SKM-1 (cell line): ENCODE measurements at regions not wholly inside any gene's neighbourhood (a gene's known extent, or its start where the extent isn't known, plus 50 kb on each side); places are given as distances from the start of the nearest gene placed in this dataset.

ENCODE experiments used
- DNase-seq: peaks from one replicate; lab custom pipeline; 2025; ENCODE audit not compliant: unreplicated experiment; lab: John Stamatoyannopoulos, UW

DNA sequence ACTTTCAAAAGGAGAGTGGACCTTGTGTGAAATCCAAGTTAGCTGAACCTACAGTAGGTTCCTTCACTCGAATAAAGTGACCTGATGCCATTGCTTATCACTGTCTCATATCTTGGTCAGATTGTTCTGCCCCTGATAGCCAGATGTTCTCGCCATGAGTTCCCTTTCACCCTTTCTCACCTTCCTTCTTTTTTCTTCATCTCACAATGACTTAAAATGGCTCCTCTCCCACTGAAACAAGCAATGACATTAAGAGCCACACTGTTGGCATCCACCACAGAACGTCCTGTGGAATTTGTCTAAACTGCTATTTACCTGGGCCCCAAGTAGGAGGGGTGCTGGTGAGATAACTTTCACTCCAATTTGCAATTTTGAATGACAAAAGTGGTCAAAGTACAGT lies 227.6 kb upstream of the PPP1R2C start:
- DNase-seq, result no peak

DNA sequence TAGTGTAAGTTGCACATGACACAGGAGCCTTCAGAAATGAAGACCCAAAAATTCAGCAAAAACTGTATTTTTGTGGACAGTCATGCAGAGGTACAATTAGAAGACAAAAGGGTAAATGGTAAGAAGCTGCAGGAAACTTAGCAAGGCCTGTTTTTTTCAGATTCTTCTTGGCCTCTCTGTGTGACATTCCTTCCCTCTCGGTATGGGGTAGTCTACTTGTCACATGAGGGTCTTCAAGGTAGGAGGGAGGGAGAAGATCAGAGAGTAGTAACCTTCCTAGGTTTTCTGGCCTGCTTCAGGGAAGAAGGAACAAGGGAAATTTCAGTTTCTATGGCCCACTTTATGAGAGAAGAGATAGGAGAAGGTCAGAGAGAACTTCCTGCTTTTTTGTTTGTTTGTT lies 230.4 kb upstream of the PPP1R2C start:
- DNase-seq, result no peak

GRCh38 chrX:43016021-43016420 lies 238.1 kb upstream of the PPP1R2C start:
- DNase-seq, result no peak

GRCh38 chrX:43018031-43018430 lies 240.1 kb upstream of the PPP1R2C start:
- DNase-seq, result no peak

GRCh38 chrX:43019021-43019420 lies 241.1 kb upstream of the PPP1R2C start:
- no peak for DNase-seq

DNA sequence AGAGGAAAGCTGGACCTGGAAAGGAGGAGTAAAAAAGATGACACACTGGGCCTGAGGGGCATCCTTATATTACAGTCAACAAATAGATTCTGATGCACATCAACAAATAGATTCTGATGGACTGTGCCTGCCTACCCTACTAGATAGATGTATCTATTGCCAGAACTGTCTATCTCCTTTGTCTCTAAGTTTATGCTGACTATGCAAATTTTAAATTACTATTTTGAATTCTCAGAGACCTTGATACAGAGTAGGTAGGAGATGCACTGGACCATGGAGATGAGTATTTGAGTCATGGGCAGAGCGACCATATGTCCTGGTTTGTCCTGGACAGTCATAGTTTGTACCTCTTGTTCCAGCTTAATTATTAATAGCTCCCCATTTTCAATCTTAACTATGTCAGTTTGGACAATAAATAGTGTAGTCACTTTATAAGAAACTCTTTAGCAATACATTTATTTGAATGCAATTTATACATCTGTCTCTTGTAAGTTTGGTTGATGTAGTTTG lies 247.9 kb upstream of the PPP1R2C start:
- DNase-seq, result no peak

DNA sequence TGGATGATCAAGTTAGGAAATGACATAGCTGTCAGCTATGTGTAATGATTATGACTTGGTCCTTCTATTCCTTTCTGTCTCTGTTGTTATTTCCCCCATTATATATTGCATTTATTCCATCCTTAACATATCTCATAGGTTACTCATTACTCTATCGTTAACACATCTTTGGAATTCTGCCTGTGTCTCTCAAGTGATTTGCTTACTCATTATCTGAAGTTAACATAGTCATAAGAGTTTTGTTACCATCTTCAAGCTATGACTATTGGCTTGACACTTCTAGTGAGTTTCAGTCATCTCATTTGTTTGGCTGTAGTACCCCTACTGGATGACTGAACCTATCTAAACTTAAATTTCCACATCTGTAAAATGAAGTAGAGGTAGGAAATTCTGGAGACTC lies 286.1 kb upstream of the PPP1R2C start:
- no peak for DNase-seq

- no peak for DNase-seq
These were observed 288.0 kb upstream of the PPP1R2C start for GRCh38 chrX:43065978-43066377.

GRCh38 chrX:43068639-43069038 lies 290.7 kb upstream of the PPP1R2C start:
- no peak for DNase-seq

DNA sequence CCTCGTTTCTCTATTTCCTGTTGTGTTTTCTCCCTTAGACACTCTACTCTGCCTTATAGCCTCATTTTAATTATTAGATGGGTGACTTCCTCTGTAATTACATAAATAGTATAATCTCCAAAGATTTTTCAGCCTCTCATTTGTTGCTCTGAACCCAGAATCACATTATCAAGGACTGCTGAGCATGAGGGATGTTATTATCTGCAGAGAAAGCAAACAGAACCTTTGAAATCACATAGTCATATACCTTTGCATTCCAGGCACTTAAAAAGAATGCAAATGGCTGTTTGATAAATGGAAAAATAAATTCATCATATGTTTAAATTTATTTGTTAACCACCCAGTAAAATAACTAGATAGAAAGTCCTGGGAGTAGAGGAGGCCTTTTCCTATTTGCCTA lies 305.1 kb upstream of the PPP1R2C start:
- no peak for DNase-seq

GRCh38 chrX:43087830-43088229 lies 309.9 kb upstream of the PPP1R2C start:
- no peak for DNase-seq

DNA sequence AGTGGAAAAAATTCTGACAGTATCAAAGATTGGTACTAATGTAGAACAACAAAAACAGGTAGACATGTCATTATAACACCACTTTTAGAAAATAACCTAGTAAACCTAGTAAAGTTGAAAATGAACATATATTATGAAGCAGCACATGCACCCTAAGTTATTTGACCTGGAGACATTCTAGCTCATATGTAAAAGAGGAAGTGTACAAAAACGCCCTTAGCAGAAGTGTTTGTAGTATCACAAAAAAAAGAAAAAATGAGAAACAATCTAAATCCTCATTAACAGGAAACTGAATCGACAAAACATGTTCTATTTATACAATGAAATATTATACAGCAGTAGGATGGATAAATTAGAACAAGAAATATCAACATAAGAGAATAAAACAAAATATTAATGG lies 318.9 kb upstream of the PPP1R2C start:
- no peak for DNase-seq

DNA sequence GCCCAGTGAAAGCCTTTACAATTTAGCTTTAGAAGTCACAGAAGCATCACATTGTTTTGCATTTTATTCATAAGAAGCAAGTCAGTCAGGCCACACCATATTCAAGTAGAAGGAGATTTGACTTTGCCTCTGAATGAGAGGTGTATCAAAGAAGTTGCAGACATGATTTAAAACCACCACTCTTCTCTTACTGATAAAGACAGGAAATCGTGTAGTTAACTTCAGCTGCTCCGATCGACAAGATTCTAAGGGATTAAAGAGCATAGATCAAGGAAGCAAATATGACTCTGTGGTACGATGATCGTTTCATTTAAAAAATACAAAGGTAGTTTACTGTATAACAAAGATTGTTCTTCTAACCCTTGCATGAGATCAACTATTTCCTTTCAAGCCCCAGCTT lies 328.0 kb upstream of the PPP1R2C start:
- DNase-seq, result no peak

DNA sequence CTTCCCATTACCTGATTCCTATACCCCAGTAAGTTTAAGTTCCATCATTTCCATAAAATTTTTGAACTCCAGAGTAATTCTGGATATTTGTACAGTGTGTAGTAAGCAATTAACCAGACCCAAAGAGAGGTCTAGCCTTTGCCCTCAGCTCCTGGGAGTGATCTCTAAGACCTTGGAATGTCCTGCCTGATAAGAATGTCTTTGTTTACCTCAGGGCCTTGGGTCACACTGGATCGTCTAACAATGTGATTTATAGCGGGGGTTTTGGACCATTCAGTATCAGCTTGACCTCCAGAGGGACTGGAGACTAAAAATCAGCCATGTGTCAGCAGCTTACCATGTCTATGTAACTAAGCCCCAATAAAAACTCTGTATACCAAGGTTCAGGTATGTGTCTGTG lies 330.9 kb upstream of the PPP1R2C start:
- DNase-seq, result no peak

- DNase-seq, result no peak
These were observed 343.7 kb upstream of the PPP1R2C start for GRCh38 chrX:43121637-43122036.

GRCh38 chrX:43139645-43140044 lies 361.7 kb upstream of the PPP1R2C start:
- DNase-seq, result no peak

DNA sequence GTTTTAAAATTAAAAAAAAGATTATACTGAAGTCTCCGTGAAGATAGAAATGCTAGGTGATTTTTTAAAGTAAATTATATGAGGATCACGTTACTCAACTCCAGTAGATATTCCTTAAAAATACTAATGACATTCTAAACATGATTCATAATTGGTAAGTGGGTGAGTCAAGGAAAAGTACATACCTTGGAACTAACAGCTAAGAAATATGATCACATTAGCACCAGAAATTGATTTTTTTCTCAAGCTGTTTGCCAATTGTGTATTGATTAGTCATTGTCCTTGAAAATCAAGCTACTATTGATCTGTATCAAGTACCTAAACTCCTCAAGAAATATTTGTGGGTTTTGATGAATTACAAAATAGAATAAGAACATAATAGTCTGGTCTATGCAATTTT lies 362.6 kb upstream of the PPP1R2C start:
- no peak for DNase-seq

- DNase-seq, result no peak
These were observed 363.9 kb upstream of the PPP1R2C start for GRCh38 chrX:43141885-43142284.

- no peak for DNase-seq
These were observed 370.3 kb upstream of the PPP1R2C start for GRCh38 chrX:43148305-43148704.

DNA sequence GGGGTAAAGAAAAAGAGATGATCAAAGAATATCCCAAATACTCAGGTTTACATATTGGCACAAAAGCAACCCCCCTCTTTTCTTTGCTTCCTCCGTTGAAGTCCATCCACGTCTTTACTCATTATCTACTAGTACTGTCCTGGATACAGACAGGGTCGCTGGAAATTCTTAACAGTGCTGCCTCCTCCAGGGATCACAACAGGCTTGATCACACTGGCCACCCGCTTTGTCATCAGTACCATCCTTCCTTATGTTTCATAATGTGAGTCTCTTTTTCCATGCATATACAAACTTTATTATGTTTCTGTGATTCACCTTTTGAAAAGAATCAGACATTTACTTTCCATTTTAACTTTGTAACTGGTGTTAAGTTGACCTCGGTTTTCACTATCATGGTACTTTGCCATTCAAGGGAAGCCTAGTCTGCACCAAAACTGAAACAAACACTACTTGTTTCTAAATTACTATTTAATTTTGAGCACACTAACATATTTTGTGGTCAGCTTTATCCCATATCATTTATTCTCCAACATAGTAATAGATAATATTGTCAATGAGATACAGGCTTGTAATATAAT lies 387.5 kb upstream of the PPP1R2C start:
- no peak for DNase-seq

DNA sequence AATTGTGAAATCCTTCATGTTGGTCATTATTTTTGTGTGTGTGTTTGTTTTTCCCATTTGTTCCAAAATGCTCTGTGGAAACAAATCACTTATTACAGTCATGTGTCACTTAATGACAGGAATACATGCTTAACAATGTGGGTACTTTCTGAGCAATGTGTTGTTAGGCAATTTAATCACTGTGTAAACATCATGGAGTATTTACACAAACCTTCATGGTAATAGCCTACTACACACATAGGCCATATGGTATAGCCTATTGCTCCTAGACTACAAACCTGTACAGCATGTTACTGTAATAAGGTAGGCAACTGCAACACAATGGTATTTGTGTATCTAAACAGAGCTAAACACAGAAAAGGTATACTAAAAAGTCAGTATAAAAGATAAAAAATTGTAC lies 388.9 kb upstream of the PPP1R2C start:
- no peak for DNase-seq

GRCh38 chrX:43175434-43175833 lies 397.5 kb upstream of the PPP1R2C start:
- DNase-seq, result no peak

- no peak for DNase-seq
These were observed 398.7 kb upstream of the PPP1R2C start for GRCh38 chrX:43176686-43177085.

- DNase-seq, result no peak
These were observed 410.3 kb upstream of the PPP1R2C start for GRCh38 chrX:43188296-43188695.
